OCI-LY1 (cell line): ENCODE measurements at regions not wholly inside any gene's neighbourhood (a gene's known extent, or its start where the extent isn't known, plus 50 kb on each side); places are given as distances from the start of the nearest gene placed in this dataset.

ENCODE experiments used
- H2AFZ ChIP-seq: fragments of 200-600 bp; sonication (generic), shearing (Covaris generic); 2 replicates; pipeline ENCODE4 v1.6.0; 2014; ENCODE audit warnings: antibody characterized with exemption, mild to moderate bottlenecking, low read length
- H3F3A ChIP-seq: fragments of 200-600 bp; sonication (generic), shearing (Covaris generic); 2 replicates; pipeline ENCODE4 v1.6.0; 2014; ENCODE audit warnings: mild to moderate bottlenecking, antibody characterized with exemption, low read length, moderate library complexity; ENCODE audit not compliant: insufficient read depth
- H3K27ac ChIP-seq: fragments of 200-600 bp; sonication (generic); 2 replicates; pipeline ENCODE4 v1.5.1; 2014; ENCODE audit warnings: low read length, mixed run types, mild to moderate bottlenecking, low read depth; ENCODE audit not compliant: poor library complexity, severe bottlenecking
- H3K27me3 ChIP-seq: fragments of 200-600 bp; sonication (generic); 2 replicates; pipeline ENCODE4 v1.6.0; 2014; ENCODE audit warnings: antibody characterized with exemption, mild to moderate bottlenecking, low read length, moderate library complexity; ENCODE audit not compliant: insufficient read depth
- H3K36me3 ChIP-seq: fragments of 200-600 bp; sonication (generic); 2 replicates; pipeline ENCODE4 v1.6.1; 2014; ENCODE audit warnings: mild to moderate bottlenecking, antibody characterized with exemption, low read length, moderate library complexity, mixed read lengths; ENCODE audit not compliant: insufficient read depth
- H3K4me1 ChIP-seq: fragments of 200-600 bp; sonication (generic); 2 replicates; pipeline ENCODE4 v1.5.1; 2014; ENCODE audit warnings: mild to moderate bottlenecking, low read length, moderate library complexity; ENCODE audit not compliant: insufficient read depth, severe bottlenecking
- H3K4me2 ChIP-seq: fragments of 200-600 bp; sonication (generic), shearing (Covaris generic); 2 replicates; pipeline ENCODE4 v1.6.1; 2014; ENCODE audit warnings: low read length
- H3K4me3 ChIP-seq: fragments of 200-600 bp; sonication (generic); 2 replicates; pipeline ENCODE4 v1.5.1; 2014; ENCODE audit warnings: low read length, low read depth, mild to moderate bottlenecking, mixed read lengths; ENCODE audit not compliant: poor library complexity, severe bottlenecking
- H3K79me2 ChIP-seq: fragments of 200-600 bp; shearing (Covaris generic); 2 replicates; pipeline ENCODE4 v1.6.1; 2016; ENCODE audit warnings: mixed run types, low read length, mixed read lengths; ENCODE audit not compliant: insufficient read depth
- H3K9ac ChIP-seq: fragments of 200-600 bp; sonication (generic), shearing (Covaris generic); 2 replicates; pipeline ENCODE4 v1.6.1; 2014; ENCODE audit warnings: mild to moderate bottlenecking, low read length, mixed read lengths
- H3K9me2 ChIP-seq: fragments of 200-600 bp; sonication (generic), shearing (Covaris generic); 2 replicates; pipeline ENCODE4 v1.6.1; 2014; ENCODE audit warnings: low read depth, mild to moderate bottlenecking, low read length, mixed read lengths
- H3K9me3 ChIP-seq: fragments of 200-600 bp; shearing (Covaris generic); 2 replicates; pipeline ENCODE4 v1.6.1; 2014; ENCODE audit warnings: low read length, mixed read lengths
- H4K20me1 ChIP-seq: fragments of 200-600 bp; sonication (generic), shearing (Covaris generic); 2 replicates; pipeline ENCODE4 v1.6.0; 2016; ENCODE audit warnings: mild to moderate bottlenecking, low read length; ENCODE audit not compliant: insufficient read depth
- EZH2 ChIP-seq: fragments of 200-600 bp; sonication (generic), shearing (Covaris generic); IDR thresholded peaks from 2 replicates; pipeline ENCODE4 v1.8.0; 2017; ENCODE audit warnings: borderline replicate concordance, mixed run types, mild to moderate bottlenecking, antibody characterized with exemption, low read length, moderate library complexity, mixed read lengths
- TF ChIP-seq, protein P1 (sequence below): fragments of 200-600 bp; sonication (generic), shearing (Covaris generic); IDR thresholded peaks from 2 replicates; pipeline ENCODE4 v1.5.1; 2017; ENCODE audit warnings: mild to moderate bottlenecking, antibody characterized with exemption, low read length, moderate library complexity, mixed read lengths

DNA sequence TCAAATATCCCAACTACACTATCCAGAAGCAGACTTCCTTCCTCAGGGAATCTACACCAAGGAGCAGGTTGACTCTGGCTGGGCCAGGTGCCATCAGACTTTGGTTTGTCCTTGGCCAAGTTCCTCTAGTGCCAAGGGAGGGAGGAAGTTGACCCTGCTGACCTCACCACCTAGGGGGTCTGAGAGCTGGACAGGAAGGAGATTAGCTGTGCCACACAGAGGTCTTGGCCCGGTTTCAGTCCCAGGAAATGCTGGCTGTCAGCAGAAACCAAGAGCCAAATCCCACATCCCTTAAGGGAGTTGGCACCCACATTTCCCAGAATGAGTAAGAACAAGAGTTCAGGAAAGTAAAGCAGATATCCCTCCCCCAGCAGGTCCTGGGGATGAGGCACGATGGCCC is 178.2 kb downstream of the SALL1 start:
- Histone ChIP-seq H3K9ac (no peak overlapping the region), H3K4me1 (no peaks in the 10 kb centered on the region), H2AFZ (no peak overlapping the region), H3F3A (no peaks in the 10 kb centered on the region), H3K27ac (no peak overlapping the region), H3K9me3 (no peaks in the 10 kb centered on the region), H4K20me1 (no peaks in the 10 kb centered on the region), H3K27me3 (no peaks in the 10 kb centered on the region), H3K4me3 (no peak overlapping the region), H3K36me3 (no peaks in the 10 kb centered on the region), H3K79me2 (no peaks in the 10 kb centered on the region), H3K9me2 (no peaks in the 10 kb centered on the region), H3K4me2 (no peak overlapping the region)
- no peak for TF ChIP-seq EZH2
- TF ChIP-seq, protein P1, sequence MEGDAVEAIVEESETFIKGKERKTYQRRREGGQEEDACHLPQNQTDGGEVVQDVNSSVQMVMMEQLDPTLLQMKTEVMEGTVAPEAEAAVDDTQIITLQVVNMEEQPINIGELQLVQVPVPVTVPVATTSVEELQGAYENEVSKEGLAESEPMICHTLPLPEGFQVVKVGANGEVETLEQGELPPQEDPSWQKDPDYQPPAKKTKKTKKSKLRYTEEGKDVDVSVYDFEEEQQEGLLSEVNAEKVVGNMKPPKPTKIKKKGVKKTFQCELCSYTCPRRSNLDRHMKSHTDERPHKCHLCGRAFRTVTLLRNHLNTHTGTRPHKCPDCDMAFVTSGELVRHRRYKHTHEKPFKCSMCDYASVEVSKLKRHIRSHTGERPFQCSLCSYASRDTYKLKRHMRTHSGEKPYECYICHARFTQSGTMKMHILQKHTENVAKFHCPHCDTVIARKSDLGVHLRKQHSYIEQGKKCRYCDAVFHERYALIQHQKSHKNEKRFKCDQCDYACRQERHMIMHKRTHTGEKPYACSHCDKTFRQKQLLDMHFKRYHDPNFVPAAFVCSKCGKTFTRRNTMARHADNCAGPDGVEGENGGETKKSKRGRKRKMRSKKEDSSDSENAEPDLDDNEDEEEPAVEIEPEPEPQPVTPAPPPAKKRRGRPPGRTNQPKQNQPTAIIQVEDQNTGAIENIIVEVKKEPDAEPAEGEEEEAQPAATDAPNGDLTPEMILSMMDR: no peak

DNA sequence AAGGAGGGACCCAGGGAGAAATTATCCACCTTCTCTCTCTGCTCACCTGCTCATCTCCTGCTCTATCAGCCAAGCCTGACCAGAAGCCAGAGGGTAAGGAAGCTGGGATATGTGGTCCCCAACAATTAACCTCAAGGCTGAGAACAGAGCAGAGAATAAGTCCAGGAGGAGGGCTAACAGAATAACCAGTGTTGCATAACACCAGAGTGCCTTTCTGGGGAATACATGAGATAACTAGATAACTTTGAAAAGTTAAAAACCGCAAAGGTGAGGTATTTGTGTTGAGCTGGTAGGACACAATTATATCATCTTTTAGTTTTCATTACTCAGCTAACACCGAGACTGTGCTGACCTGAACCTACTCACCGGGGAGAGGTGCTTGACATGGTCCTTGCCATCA is 180.8 kb downstream of the SALL1 start:
- Histone ChIP-seq H3K4me1 (no peaks in the 10 kb centered on the region), H3K27ac (no peak overlapping the region), H3F3A (no peaks in the 10 kb centered on the region), H3K9ac (no peak overlapping the region), H3K27me3 (no peaks in the 10 kb centered on the region), H2AFZ (no peak overlapping the region), H3K4me2 (no peak overlapping the region), H3K4me3 (no peak overlapping the region), H3K36me3 (no peaks in the 10 kb centered on the region), H3K9me3 (no peaks in the 10 kb centered on the region), H3K79me2 (no peaks in the 10 kb centered on the region), H4K20me1 (no peaks in the 10 kb centered on the region), H3K9me2 (no peaks in the 10 kb centered on the region)
- TF ChIP-seq EZH2: no peak

DNA sequence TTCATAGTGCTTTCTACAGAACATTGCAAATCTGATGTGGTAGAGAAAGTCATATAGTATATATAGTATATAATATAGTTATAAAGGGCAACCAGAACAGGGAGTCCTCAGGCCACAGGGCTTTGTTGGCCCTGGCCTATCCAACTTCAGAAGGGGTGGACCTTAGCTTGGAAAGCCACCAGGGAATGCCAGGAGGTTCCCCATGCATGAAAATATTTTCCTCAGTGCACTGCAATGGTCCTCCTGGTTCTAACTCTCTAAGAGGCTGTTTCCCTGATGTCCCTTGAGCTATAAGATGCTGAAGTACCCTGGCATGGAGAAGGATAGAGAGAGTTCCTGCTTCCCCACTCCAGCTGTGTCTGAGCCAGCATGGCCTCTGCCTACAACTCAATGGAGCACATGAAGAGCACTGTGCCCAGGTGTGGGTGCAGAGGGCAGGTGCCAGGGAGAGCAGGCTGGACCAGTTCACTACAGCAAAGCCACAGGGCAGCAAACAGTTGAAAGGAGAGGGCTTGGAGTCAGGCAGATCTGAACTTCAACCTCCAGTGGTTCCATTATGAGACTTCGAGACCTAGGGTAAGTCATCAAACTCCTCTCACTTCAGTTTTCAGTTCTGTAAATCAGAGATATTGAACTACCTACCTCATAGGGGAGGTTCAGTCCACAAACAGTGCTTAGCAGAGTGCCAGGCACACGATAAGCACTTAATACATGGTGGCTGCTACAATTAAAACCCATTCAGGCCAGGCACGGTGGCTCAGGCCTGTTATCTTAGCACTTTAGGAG is 183.1 kb downstream of the SALL1 start:
- Histone ChIP-seq H3K36me3 (no peaks in the 10 kb centered on the region), H3K27ac (no peak overlapping the region), H3K4me1 (no peaks in the 10 kb centered on the region), H3K9me3 (no peaks in the 10 kb centered on the region), H3K4me2 (no peak overlapping the region), H2AFZ (no peak overlapping the region), H3F3A (no peaks in the 10 kb centered on the region), H4K20me1 (no peaks in the 10 kb centered on the region), H3K4me3 (no peak overlapping the region), H3K9ac (no peak overlapping the region), H3K27me3 (no peaks in the 10 kb centered on the region), H3K79me2 (no peaks in the 10 kb centered on the region), H3K9me2 (no peaks in the 10 kb centered on the region)
- TF ChIP-seq EZH2: no peak
- TF ChIP-seq, protein P1: no peak

DNA sequence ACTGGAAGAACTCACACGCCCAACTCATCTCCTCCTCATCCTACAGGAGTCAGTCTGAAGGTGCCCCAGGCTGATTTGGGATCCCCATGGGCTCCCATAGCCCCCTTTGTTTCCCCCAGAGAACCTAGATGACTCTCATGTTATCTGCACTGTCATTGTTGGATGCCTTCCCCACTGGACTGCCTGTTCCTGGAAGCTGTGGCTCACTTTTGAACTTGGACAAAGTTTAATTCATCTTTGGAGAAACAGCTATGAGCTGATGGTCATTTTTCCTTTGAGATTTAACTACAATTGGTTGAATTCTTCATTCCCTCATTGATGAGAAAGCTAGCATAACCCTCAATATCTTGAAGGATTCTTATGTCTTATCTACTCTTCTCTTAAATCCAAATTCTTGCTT is 186.6 kb downstream of the SALL1 start:
- no peak overlapping the region for H3K27ac ChIP-seq
- no peaks in the 10 kb centered on the region for H3K36me3 ChIP-seq
- H3K4me2 ChIP-seq: no peak overlapping the region
- H3K27me3 ChIP-seq: no peaks in the 10 kb centered on the region
- H3K9me3 ChIP-seq: no peaks in the 10 kb centered on the region
- no peaks in the 10 kb centered on the region for H3F3A ChIP-seq
- H2AFZ ChIP-seq: no peak overlapping the region
- H3K79me2 ChIP-seq: no peaks in the 10 kb centered on the region
- H3K4me3 ChIP-seq: no peak overlapping the region
- H3K4me1 ChIP-seq: no peaks in the 10 kb centered on the region
- H4K20me1 ChIP-seq: no peaks in the 10 kb centered on the region
- TF ChIP-seq EZH2: no peak
- TF ChIP-seq, protein P1: no peak
- no peaks in the 10 kb centered on the region for H3K9me2 ChIP-seq
- no peak overlapping the region for H3K9ac ChIP-seq
